K562 (cell line): ENCODE measurements at regions not wholly inside any gene's neighbourhood (a gene's known extent, or its start where the extent isn't known, plus 50 kb on each side); places are given as distances from the start of the nearest gene placed in this dataset.

Experiments
- CHD7 ChIP-seq: fragments of 200-600 bp; sonication (generic); IDR thresholded peaks from one replicate; pipeline ENCODE4 v1.6.1; 2012; ENCODE audit warnings: mild to moderate bottlenecking, low read depth, low read length, inconsistent platforms
- JUND ChIP-seq, 2 experiments: IDR thresholded peaks; 2 replicates in 1 of 2; 3 replicates in 1 of 2; pipeline ENCODE4 v1.6.1; 2011; ENCODE audit warnings: borderline replicate concordance in 2 of 2, low read depth in 2 of 2, low read length in 2 of 2, improper control_type of control experiment in 1 of 2, missing biosample characterization in 1 of 2, missing genetic modification characterization in 1 of 2, missing genetic modification reagents in 1 of 2
- NR3C1 ChIP-seq: sonication (generic); formaldehyde crosslinking; IDR thresholded peaks from 2 replicates; pipeline ENCODE4 v1.8.1; 2022; ENCODE audit warnings: missing genetic modification reagents
- RAD51 ChIP-seq: fragments of 450-650 bp; IDR thresholded peaks from 2 replicates; pipeline ENCODE4 v1.7.1; 2016; ENCODE audit warnings: low read depth, mild to moderate bottlenecking, borderline replicate concordance
- ZNF766 ChIP-seq: fragments of 200-800 bp; sonication (Bioruptor generic); conservative IDR thresholded peaks from 2 replicates; pipeline ENCODE4 v1.6.1; 2016; ENCODE audit warnings: missing genetic modification characterization, missing compliant biosample characterization
- TF ChIP-seq, protein P1 (sequence below), 2 experiments: fragments of 450-650 bp; conservative IDR thresholded peaks; 2 replicates each; pipeline ENCODE4 v1.6.1; 2017; ENCODE audit warnings: mild to moderate bottlenecking in 2 of 2, moderate library complexity in 2 of 2
- TF ChIP-seq, protein P2 (sequence below), 2 experiments: fragments of 450-650 bp in 1 of 2; IDR thresholded peaks; 2 replicates each; pipeline ENCODE4 v1.6.1; 2011 to 2017; ENCODE audit warnings: low read depth in 2 of 2, antibody characterized with exemption in 1 of 2, borderline replicate concordance in 1 of 2, low read length in 1 of 2, mild to moderate bottlenecking in 1 of 2, mixed read lengths in 1 of 2; ENCODE audit not compliant: control insufficient read depth in 1 of 2

DNA sequence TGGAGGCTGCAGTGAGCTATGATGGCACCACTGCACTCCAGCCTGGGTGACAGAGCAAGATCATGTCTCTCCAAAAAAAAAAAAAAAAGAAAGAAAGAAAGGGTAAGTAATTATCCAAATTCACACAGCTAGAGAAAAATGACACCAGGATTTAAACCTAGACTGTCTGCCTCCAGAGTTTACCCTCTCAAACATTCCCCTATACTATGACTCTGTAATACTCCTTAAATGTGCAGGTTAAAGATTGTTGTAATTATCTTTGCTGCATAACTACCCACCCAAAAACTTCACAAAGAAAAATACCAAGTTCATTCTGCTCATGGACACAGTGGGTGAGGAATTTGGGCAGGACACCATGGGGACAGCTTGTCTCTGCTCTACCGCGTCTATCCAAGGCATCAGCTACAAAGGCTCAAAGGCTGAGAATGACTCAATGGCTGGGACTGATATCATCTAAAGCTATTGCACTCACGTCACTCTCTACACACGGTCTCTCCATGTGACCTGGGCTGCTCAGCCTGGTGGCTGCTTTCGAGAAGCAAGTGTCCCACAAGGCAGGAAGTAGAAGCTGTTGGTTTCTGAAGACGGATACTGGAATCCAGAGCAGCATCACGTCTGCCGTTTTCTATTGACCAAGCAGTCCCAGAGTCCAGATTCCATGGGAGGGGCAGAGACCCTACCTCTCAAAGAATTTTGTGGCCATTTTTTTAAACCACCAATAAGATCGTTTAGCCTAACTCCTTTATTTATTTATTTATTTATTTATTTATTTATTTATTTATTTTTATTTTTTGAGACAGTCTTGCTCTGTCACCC is 185.7 kb upstream of the AUTS2 start (continued):
- no peak for TF ChIP-seq CHD7
- TF ChIP-seq, protein P1, sequence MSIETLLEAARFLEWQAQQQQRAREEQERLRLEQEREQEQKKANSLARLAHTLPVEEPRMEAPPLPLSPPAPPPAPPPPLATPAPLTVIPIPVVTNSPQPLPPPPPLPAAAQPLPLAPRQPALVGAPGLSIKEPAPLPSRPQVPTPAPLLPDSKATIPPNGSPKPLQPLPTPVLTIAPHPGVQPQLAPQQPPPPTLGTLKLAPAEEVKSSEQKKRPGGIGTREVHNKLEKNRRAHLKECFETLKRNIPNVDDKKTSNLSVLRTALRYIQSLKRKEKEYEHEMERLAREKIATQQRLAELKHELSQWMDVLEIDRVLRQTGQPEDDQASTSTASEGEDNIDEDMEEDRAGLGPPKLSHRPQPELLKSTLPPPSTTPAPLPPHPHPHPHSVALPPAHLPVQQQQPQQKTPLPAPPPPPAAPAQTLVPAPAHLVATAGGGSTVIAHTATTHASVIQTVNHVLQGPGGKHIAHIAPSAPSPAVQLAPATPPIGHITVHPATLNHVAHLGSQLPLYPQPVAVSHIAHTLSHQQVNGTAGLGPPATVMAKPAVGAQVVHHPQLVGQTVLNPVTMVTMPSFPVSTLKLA (conservative IDR thresholded peaks at IDR 0.05): no peak
- TF ChIP-seq, protein P2, sequence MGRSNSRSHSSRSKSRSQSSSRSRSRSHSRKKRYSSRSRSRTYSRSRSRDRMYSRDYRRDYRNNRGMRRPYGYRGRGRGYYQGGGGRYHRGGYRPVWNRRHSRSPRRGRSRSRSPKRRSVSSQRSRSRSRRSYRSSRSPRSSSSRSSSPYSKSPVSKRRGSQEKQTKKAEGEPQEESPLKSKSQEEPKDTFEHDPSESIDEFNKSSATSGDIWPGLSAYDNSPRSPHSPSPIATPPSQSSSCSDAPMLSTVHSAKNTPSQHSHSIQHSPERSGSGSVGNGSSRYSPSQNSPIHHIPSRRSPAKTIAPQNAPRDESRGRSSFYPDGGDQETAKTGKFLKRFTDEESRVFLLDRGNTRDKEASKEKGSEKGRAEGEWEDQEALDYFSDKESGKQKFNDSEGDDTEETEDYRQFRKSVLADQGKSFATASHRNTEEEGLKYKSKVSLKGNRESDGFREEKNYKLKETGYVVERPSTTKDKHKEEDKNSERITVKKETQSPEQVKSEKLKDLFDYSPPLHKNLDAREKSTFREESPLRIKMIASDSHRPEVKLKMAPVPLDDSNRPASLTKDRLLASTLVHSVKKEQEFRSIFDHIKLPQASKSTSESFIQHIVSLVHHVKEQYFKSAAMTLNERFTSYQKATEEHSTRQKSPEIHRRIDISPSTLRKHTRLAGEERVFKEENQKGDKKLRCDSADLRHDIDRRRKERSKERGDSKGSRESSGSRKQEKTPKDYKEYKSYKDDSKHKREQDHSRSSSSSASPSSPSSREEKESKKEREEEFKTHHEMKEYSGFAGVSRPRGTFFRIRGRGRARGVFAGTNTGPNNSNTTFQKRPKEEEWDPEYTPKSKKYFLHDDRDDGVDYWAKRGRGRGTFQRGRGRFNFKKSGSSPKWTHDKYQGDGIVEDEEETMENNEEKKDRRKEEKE (IDR thresholded peaks at IDR 0.05; ENCODE audit: borderline replicate concordance in 1 of 2, control insufficient read depth in 1 of 2, low read depth in 2 of 2, low read length in 1 of 2): no peak
- TF ChIP-seq RAD51: peak; percentile 53; the same call in 1 of the 2 replicates
- no peak for TF ChIP-seq NR3C1 (CRISPR knock-in tag)
- no peak for TF ChIP-seq ZNF766 (CRISPR knock-in tag)
- TF ChIP-seq JUND (IDR thresholded peaks at IDR 0.05; ENCODE audit: borderline replicate concordance, low read depth, low read length): peak; percentile 81
- TF ChIP-seq JUND (tag; IDR thresholded peaks at IDR 0.05; ENCODE audit: borderline replicate concordance, low read depth, low read length): peak; percentile 81; the same call in 2 of the 3 replicates
